ENCODE measurements at regions not wholly inside any gene's neighbourhood (a gene's known extent, or its start where the extent isn't known, plus 50 kb on each side); places are given as distances from the start of the nearest gene placed in this dataset.

DNA sequence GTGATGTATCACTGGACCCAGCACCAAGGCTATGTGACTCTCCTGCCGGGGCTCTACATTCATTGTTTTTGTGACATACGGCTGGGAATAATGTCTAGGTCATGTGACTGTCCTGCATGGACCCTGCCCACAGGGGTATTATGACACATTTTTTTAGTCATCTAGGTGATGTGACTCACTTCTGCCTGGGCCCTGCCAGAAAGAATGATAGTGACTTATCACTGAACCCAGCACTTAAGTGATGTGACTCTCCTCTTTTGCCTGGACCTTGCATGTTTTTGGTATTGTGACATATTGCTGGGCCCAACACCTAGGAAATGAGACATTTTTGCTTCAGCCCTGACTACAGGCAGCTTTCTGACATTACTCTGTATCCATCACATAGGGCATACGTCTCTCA lies 51.1 kb upstream of the ZNF107 start:
- no peak for DNase-seq

DNA sequence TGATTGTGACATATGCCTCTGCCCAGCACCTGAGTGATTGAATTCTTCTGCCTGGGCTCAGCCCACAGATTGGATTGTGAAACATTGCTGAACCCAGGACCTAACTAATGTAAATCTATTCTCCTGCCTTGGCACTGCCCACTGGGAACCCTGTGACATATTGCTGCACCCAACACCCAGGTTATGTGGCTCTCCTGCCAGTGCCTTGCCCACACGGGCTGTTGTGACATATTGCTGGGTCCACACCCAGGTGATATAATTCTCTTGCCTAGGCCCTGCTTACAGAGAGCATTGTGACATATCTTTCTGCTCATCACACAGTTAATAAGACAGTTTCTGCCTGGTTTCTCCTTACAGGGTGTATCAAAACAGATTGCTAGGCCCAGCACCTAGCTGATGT lies 50.8 kb upstream of the ZNF680 start:
- no peaks in the 10 kb centered on the region for H3K36me3 ChIP-seq
- intact Hi-C loops (cut with DNase I; ENCODE audit: low total_unique reads) = no loop called here
- in situ Hi-C loops (cut with MboI; ENCODE audit: low pct_ligation_motif_present in 1 of 4, low pct_unique_long_range_greater_than_20kb in 1 of 4, low sequenced_read_pairs in 3 of 4) = loop anchor here in 3 of 4 donors (25.0 kb wide), 1 partner anchor 426 kb away; no protein-coding TSS in a partner anchor
- 40% methylated on average over 1 of the region's 1 CpG; no CpG with 5 or more reads in 1 of the 2 donors for WGBS, 2 donors (ENCODE audit: low coverage in 1 of 2)
- no peak for DNase-seq
- H3K4me3 ChIP-seq = no peak overlapping the region
- no peaks in the 10 kb centered on the region for H3K4me1 ChIP-seq
- no peaks in the 10 kb centered on the region for H3K27me3 ChIP-seq
- H3K9me3 ChIP-seq = no peaks in the 10 kb centered on the region
- no peak for TF ChIP-seq POLR2A (IDR thresholded peaks at IDR 0.05)
- no peak for TF ChIP-seq POLR2AphosphoS5 (IDR thresholded peaks at IDR 0.05)
- no peak for TF ChIP-seq EP300 (IDR thresholded peaks at IDR 0.05; ENCODE audit: low read depth)
- TF ChIP-seq, protein P1, sequence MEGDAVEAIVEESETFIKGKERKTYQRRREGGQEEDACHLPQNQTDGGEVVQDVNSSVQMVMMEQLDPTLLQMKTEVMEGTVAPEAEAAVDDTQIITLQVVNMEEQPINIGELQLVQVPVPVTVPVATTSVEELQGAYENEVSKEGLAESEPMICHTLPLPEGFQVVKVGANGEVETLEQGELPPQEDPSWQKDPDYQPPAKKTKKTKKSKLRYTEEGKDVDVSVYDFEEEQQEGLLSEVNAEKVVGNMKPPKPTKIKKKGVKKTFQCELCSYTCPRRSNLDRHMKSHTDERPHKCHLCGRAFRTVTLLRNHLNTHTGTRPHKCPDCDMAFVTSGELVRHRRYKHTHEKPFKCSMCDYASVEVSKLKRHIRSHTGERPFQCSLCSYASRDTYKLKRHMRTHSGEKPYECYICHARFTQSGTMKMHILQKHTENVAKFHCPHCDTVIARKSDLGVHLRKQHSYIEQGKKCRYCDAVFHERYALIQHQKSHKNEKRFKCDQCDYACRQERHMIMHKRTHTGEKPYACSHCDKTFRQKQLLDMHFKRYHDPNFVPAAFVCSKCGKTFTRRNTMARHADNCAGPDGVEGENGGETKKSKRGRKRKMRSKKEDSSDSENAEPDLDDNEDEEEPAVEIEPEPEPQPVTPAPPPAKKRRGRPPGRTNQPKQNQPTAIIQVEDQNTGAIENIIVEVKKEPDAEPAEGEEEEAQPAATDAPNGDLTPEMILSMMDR (IDR thresholded peaks at IDR 0.05) = no peak
- no peak overlapping the region for H3K27ac ChIP-seq

More for the DNA sequence above, 51.1 kb upstream of the ZNF107 start:
- Histone ChIP-seq H3K4me3 (no peak overlapping the region), H3K27ac (no peak overlapping the region), H3K27me3 (no peaks in the 10 kb centered on the region), H3K36me3 (no peaks in the 10 kb centered on the region), H3K4me1 (no peaks in the 10 kb centered on the region), H3K9me3 (peaks cover 2 to 3% of the 10 kb centered on the region in 2 donors)
- in situ Hi-C loops (cut with MboI; ENCODE audit: low pct_ligation_motif_present in 1 of 4, low pct_unique_long_range_greater_than_20kb in 1 of 4, low sequenced_read_pairs in 3 of 4) = loop anchor here in 3 of 4 donors (25.0 kb wide), 1 partner anchor 428 kb away; no protein-coding TSS in a partner anchor
- TF ChIP-seq POLR2AphosphoS5 (IDR thresholded peaks at IDR 0.05) (no peak), POLR2A (IDR thresholded peaks at IDR 0.05) (no peak), EP300 (IDR thresholded peaks at IDR 0.05; ENCODE audit: low read depth) (no peak)
- TF ChIP-seq, protein P1 (IDR thresholded peaks at IDR 0.05) = no peak
- 92% methylated on average over 3 of the region's 3 CpGs; no CpG with 5 or more reads in 1 of the 2 donors for WGBS, 2 donors (ENCODE audit: low coverage in 1 of 2)
- intact Hi-C loops (cut with DNase I; ENCODE audit: low total_unique reads) = no loop called here

Data from transverse colon (tissue), 4 donors.